ENCODE measurements at regions not wholly inside any gene's neighbourhood (a gene's known extent, or its start where the extent isn't known, plus 50 kb on each side); places are given as distances from the start of the nearest gene placed in this dataset.
A peak's percentile ranks its signal among the peaks of the same experiment; 100 is the strongest.
"Not testable (repeated sequence)": the region's sequence is repeated elsewhere in the genome, so short reads cannot be mapped to it uniquely, and the experiment has no call there.

- DNase-seq, result no peak
These were observed 55.7 kb upstream of the GATA2 start for GRCh38 chr3:128548426-128549282.

GRCh38 chr3:128548021-128548420 is 55.0 kb upstream of the GATA2 start:
- DNase-seq, result no peak

GRCh38 chr3:128547368-128547987 is 54.5 kb upstream of the GATA2 start:
- DNase-seq, result peak; percentile 69

- DNase-seq, result no peak
These were observed 53.6 kb upstream of the GATA2 start for GRCh38 chr3:128546646-128547045.

GRCh38 chr3:128545120-128545752 is 52.2 kb upstream of the GATA2 start:
- DNase-seq, result no peak

- no peak for DNase-seq
These were observed 51.2 kb upstream of the GATA2 start for GRCh38 chr3:128544190-128544589.

- DNase-seq, result not testable (repeated sequence)
These were observed 50.7 kb upstream of the GATA2 start for GRCh38 chr3:128543570-128544174.
